Hepatocyte (in vitro differentiated cells): ENCODE measurements at regions not wholly inside any gene's neighbourhood (a gene's known extent, or its start where the extent isn't known, plus 50 kb on each side); places are given as distances from the start of the nearest gene placed in this dataset.

Experiments used
- CTCF ChIP-seq: fragments of 200-600 bp; sonication (generic); IDR thresholded peaks from 2 replicates; pipeline ENCODE4 v1.5.1; 2016; ENCODE audit warnings: antibody characterized with exemption, mild to moderate bottlenecking; ENCODE audit not compliant: poor library complexity
- EZH2 ChIP-seq: fragments of 200-600 bp; sonication (generic); IDR thresholded peaks from 2 replicates; pipeline ENCODE4 v1.6.1; 2016; ENCODE audit warnings: antibody characterized with exemption, mild to moderate bottlenecking, borderline replicate concordance
- EZH2phosphoT487 ChIP-seq: fragments of 200-600 bp; sonication (generic); IDR thresholded peaks from one replicate; pipeline ENCODE4 v1.6.1; 2018; ENCODE audit warnings: antibody characterized with exemption, mild to moderate bottlenecking, low read depth, moderate library complexity; ENCODE audit not compliant: unreplicated experiment, severe bottlenecking

- no peak for TF ChIP-seq CTCF
- TF ChIP-seq EZH2: no peak
- no peak for TF ChIP-seq EZH2phosphoT487
Observed at GRCh38 chr11:98495016-98495415, 525.7 kb upstream of the CNTN5 start.
